ENCODE measurements at regions not wholly inside any gene's neighbourhood (a gene's known extent, or its start where the extent isn't known, plus 50 kb on each side); places are given as distances from the start of the nearest gene placed in this dataset.
"Not testable (repeated sequence)": the region's sequence is repeated elsewhere in the genome, so short reads cannot be mapped to it uniquely, and the experiment has no call there.

DNA sequence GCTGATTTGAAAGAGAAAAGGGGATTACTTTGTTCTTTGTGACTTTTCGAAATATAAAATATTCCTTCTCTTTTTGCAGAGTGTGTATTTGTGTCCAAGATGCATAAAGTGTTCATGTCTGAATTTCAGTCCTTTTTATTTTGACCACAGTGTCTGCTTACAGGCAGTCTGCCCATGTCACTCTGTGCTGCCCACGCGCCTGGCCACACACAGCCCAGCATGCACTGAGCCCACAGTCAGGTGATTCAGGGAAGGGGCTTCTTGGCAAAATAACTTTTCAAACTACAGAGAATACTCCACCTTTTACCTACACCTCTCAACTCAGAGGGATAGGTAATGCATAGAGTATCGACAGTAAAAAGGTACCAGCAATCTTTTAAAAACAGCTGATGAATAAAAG, 142.5 kb upstream of the TRPC4 start:
- DNase-seq (ENCODE audit: low read depth in 2 of 3, low spot score in 2 of 3), result no peak

DNA sequence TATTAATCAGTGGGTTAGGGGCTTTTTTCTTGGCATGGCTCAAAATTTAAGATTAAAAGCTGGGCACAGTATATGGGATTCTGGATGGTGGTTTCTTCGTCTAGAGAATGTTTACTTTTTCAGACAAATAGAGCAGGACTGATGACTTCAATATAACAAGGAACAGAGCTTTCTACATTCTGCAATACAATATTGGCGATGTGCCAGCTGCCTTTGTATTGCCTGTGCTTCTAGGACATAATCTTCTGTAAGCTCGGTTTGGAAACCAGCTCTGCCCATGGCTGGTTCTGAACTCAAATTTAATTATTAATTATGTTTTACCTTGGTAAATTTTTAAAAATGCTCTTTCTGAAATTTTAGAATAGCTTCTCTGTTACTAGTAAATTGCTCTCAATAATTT, 139.1 kb upstream of the TRPC4 start:
- no peak for DNase-seq (ENCODE audit: low read depth in 2 of 3, low spot score in 2 of 3)

DNA sequence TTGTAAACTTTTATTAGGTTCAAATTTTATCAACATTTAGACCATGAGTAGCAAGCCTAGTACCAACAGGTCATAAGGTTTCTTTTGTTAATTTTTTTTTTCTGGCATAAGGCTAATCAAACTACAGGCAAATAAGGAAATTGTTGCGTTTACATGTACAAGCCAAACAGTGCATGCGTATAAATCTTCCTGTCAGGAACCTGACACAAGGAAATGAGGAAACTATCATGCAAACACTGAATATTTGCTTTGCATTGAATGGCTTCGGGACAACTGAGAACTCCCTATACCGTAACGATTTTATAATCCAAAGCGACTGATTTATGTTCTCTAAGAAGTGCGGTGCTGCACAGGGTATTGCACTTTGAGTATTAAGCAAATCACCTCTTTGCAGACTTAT, 133.0 kb upstream of the TRPC4 start:
- DNase-seq (ENCODE audit: low read depth in 2 of 3, low spot score in 2 of 3), result no peak

DNA sequence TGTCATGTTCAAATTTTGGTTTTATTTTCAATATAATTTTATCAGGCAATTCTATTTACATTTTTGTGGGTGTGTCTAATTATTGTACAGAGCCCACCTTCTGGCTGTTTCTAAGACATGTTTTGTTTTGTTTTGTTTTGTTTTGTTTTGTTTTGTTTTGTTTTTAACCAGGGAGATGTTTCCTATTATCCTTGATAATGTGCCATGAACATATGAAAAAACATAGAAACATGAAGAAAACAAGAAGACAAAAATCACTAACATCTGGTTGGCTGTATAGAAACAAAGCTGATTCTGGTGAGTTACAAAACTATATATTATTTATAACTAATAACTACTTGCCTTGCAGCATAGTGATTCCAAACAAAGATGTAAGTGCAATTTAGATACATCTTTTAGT, 128.1 kb upstream of the TRPC4 start:
- no peak for DNase-seq (ENCODE audit: low read depth in 2 of 3, low spot score in 2 of 3)

DNA sequence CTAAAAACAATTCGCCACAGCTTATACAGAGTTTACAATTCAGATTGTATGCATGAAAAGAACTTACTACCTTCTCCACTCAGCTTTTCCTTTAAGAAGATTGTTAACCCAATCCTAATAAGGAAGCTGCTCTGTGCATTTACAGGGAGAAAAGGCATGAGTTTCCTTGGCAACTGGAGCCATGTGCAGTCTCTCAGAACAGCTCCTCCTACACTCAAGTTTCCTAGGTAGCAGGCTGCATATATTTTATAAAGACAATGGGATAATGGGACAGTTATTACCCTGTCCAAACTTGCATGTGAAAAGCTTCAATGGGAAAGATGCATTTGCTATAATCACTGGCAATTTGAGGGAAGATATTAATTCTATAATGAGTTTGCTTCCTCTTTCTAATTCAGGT, 125.5 kb upstream of the TRPC4 start:
- no peak for DNase-seq (ENCODE audit: low read depth in 2 of 3, low spot score in 2 of 3)

DNA sequence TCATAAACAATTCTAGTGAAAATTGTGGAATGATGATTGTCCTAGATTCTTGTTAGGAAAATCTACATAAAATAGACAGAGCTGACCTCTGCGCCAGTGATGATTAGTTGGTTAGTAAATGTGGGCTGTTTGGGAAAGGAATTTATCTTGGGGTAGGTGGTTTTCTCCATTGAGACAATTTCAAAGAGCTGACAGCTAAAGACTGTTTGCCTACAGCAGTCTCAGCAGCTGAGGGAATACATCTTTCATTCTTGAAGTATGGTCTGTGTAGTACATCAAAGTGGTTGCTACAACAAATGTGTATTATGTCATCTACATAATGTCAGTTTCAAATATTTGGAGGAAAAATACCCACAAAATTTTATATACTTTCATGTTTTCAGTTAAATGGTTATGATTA, 117.2 kb upstream of the TRPC4 start:
- DNase-seq (ENCODE audit: low read depth in 2 of 3, low spot score in 2 of 3), result no peak

DNA sequence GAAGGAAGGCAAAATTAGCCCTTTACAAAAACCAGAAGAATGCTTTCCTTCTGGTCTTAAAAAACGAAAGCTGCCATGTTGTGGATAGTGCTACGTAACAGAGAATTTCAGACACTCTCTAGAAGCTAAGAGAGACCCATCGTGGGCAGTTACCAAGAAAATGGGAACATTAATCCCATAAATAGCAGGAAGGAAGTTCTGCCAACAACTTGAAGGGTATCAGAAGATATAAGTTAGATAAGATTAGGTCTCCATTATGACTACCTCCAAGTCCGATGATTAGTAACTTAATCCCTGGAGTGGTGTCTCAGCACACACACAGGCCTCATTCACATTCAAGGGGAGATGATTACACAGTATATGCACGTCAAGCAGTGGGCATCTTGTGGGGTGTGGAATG, 115.7 kb upstream of the TRPC4 start:
- DNase-seq (ENCODE audit: low read depth in 2 of 3, low spot score in 2 of 3), result no peak

DNA sequence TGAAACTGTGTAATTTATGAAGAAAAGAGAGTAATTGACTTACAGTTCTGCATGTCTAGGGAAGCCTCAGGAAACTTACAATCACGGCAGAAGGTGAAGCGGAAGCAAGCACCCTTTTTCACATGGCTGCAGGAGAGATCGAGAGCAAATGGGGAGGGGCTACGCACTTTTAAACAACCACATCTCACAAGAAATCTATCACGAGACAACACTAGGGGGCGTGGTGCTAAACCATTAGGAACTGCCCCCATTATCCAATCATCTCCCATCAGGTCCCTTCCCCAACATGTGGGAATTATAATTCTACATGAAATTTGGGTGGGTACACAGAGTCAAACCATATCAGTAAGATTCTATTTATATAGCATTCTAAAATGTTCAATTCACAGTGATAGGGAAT, 114.8 kb upstream of the TRPC4 start:
- DNase-seq (ENCODE audit: low read depth in 2 of 3, low spot score in 2 of 3), result peak in 2 of 3 donors; percentile 1 to 3

DNA sequence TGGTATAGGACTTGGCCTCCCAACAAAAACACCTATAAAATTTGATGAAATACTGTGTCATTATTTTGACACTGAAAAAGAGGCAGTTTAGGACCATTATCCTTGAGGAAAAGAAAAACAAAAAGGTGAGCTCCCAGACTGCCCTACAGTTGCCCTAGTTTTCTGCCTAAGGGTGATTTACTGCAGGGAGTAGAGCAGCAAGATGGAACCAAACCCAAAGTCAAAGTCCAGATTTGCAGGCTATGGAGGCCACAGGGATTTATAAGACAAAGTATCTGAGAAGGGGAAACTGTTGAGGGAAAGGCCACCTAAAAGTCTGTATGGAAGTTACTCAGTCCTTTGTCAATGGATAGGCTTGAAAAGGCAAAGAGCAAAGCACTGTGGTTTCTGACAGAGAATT, 112.4 kb upstream of the TRPC4 start:
- no peak for DNase-seq (ENCODE audit: low read depth in 2 of 3, low spot score in 2 of 3)

DNA sequence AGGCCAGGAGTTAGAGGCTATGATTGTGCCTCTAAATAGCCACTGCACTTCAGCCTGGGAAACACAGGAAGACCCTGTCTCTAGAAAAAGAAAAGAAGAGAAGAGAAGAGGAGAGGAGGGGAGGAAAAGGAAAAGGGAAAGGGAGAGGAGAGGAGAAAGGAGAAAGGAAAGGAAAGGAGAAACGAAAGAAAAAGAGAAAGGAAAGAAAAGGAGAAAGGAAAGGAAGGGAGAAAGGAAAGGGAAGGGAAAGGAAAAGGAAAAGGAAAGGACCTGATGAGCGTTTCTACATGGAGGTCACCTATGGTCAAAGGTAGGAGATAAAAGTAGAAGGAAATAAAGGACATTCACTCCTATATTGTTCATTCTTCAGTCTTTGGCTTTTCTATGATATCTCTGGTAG, 109.1 kb upstream of the TRPC4 start:
- DNase-seq (ENCODE audit: low read depth in 2 of 3, low spot score in 2 of 3), result no peak

DNA sequence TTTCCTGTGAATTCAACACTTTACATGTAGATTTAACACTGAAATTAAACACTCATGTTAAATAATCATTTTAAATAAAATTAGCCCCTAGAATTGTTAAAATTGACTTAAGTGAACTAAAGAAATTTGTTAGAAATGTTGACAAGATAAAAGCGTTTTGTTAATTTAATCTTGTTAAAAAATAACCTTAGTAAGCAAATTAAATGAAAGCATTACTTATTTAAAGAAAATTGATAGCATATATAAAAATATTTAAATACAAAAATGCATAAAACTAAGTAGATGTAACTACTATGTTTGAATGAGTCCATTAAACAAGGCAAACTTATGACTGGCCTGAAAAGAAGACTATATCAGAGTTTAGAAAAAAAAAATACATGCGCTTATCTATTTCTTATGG, 99.0 kb upstream of the TRPC4 start:
- DNase-seq (ENCODE audit: low read depth in 2 of 3, low spot score in 2 of 3), result no peak

DNA sequence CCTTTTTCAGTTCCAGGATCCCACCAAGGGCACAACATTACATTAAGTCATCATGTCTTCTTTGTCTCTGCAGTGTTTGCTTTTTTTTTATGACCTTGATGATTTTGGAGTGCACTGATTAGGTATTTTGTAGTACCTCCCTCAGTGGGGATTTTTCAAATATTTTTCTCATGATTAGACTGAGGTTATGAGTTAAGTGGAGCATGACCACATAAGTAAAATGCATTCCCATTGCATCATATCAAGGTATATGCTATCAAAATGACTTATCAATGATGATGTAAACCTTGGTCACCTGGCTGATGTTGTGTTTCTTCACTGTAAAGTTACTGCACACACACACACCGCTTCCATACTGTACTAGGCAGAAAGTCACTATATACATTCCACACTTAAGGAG, 96.7 kb upstream of the TRPC4 start:
- no peak for DNase-seq (ENCODE audit: low read depth in 2 of 3, low spot score in 2 of 3)

DNA sequence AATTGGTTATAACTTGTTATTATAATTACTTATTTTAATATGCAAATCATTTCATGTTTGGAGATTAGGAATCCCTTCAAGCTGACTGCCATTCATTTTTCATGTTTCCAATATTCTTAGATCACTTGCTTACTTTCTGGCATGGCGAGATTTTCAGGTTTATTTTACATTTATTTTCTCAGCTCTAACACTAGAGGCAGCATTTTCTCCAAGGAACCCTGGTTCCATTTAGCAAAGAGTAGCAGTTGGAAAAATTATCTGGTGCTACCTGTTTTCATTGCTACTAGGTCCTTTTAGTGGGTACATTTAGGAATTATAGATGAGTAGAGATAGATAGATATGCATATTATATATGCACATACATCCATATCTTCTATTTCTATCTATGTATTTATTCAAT, 90.9 kb upstream of the TRPC4 start:
- DNase-seq (ENCODE audit: low read depth in 2 of 3, low spot score in 2 of 3), result no peak

DNA sequence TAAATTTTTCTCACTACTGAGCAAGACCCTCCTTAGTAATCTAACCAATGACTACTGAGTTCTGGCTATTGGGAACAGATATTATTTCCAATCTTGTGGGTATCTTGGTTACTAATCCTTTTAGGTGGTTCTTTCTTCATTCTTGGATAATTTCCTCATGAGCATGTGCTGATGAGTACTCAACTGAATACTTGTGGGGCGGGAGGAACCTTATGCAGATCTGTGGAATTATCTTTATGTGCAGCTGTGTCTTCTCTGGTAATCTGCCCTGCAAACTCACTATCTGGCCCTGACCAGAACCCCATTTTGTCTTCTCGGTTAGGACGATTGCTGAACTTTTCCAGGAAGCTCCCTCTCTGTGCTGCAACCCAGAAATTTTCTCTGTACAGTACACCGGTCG, 89.7 kb upstream of the TRPC4 start:
- DNase-seq (ENCODE audit: low read depth in 2 of 3, low spot score in 2 of 3), result peak in 1 of 3 donors; percentile 0

DNA sequence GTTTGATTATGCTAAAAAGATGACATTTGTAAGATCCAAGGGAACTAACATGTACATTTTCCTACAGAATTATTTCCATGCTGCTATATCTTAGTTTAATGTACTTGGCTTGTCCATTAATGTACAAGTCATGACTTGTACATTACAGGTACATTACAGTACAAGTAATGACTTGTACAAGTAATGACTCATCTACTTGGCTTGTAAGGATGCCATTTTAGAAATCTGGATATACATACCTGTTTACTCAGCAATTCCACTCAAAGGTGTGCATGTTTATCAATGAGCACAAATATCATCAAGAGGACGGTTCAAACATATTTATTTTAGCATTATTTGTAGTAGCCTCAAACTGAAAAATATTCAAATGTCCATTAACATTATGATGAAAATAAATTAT, 87.0 kb upstream of the TRPC4 start:
- DNase-seq (ENCODE audit: low read depth in 2 of 3, low spot score in 2 of 3), result no peak

DNA sequence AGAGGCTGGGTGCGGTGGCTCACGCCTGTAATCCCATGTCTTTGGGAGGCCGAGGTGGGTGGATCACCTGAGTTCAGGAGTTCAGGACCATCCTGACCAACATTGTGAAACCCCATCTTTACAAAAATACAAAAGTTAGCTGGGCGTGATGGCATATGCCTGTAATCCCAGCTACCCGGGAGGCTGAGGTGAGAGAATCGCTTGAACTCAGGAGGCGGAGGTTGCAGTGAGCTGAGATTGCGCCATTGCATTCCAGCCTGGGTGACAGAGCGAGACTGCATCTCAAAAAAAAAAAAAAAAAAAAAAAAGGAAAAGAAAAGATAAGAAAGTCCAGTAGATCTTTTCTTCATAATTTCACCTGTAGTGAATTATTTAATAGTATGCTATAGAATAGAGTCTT, 85.0 kb upstream of the TRPC4 start:
- DNase-seq (ENCODE audit: low read depth in 2 of 3, low spot score in 2 of 3), result not testable (repeated sequence)

DNA sequence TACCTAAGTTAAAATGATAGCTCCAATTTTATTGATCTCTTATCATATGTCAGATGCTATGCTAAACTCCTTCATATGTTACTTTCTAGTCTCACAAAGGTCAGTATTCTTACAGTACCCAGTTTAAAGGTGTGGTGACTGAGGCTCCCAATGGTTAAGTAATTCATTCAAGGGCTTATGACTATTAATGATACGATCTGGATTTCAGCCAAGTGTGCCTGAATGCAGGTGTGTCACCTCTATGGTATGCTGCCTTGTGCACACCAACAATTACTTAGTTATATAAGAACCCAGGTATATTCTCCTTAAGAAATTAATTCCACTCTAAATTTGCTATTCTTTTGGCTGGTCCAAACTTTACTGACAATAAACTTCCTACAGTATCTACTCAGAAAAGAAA, 84.6 kb upstream of the TRPC4 start:
- no peak for DNase-seq (ENCODE audit: low read depth in 2 of 3, low spot score in 2 of 3)

DNA sequence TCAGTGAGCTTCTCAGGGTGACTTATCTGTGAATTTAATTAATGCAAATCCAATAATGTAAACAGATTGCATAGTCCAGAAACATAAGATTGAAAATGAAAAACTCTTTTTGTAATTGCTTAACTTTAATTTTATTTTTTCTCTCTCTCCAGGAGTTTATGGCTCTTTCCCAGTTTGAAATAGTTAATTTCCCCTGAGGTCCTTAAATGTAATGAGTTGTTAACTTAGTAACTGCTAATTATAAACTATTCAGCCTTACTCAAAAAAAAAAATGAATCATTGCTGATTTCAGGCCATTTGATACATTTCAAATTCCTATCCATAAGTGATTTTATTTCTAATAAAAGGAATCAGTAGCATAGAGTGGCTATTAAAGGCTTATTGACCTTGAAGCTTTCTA, 84.1 kb upstream of the TRPC4 start:
- no peak for DNase-seq (ENCODE audit: low read depth in 2 of 3, low spot score in 2 of 3)

DNA sequence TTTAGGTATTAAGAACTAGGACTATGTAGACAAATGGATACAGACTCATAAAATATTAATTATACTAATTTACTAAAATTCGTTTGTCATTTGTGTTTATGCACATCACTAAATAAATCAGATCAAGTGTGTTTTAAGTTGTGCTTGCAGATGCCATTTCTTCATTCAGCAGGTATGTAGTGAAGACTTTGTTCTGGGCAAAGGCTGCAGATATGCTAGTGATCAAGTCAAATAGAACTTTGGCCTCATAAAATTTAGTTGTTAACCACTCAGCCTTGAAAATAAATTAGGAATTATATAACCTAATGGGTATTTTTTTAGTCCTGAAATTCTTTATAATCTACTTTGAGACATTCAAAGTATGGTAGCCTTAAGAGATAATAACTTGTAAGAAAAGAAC, 80.4 kb upstream of the TRPC4 start:
- no peak for DNase-seq (ENCODE audit: low read depth in 2 of 3, low spot score in 2 of 3)

DNA sequence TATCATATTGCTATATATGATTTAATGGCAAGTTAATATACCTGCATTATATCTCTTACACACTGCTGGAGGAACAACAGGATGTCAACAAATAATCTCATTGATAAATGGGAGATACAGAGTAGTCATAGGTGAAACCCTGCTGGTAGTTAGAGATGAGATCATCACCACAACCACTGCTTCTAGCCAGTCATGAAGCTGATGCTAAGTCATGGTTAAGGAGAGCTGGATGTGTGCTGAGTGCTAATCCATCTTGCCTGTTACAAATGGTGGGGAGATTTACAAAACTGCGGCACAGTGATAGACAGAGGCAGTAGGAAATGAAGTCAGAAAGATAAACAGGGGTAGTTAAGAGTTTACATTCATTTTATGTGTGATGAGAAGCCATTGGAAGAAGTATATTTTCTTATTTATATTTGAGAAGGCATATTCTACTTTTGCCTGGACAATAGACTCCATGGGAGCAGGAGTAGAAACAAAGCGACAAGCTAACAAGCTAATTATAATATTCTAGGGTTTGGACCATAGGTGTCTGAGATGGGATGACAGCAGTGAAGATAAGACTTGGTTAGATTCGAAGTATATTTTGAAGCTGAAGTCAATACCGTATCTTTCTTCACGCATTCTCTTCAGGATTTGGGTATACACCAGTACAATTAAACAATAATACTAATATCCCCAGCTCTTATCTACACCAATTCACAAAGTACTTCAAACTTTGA, 78.0 kb upstream of the TRPC4 start:
- DNase-seq (ENCODE audit: low read depth in 2 of 3, low spot score in 2 of 3), result no peak

DNA sequence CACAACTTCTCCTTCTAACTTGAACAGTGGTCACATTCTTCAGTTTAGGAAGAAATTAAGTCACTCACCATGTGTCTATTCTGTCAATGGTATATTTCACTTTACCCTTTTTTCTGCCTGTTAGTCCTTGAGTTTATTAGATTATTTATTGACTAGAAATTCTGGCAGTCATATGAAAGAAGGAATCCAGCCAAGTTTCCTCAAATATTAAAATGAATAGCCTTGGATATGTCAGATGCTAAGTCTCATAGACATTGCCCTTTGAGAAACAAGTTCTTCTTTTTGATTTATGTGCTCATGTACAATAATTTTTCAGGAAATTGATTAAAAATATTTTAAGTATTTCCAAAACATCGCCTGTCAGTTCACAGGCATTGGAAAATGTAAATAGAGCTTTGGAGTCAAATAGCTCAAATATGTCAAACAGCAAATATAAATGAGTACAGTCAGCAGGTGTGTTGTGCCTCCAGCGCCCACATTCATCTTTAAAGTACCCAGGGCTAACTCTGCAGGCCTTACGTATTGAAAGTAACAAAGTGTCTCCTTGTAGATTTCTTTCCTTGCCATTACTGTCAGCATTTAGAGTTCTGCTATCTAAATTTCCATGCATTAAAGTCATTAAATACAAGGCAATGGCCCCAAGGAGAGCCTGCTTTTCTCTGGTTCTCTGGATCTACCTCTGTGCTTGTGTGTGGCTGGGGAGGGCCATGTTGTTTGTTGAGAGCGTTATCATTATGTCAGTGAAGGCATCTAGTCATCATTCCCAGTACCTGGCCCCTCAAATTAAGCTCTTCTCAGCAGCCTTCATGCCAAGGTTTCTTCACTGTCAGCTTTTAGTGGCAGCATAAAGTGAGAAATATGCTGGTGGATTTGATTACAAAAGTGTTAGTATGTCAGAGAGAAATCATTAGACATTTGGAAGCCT, 76.3 kb upstream of the TRPC4 start:
- DNase-seq (ENCODE audit: low read depth in 2 of 3, low spot score in 2 of 3), result no peak

DNA sequence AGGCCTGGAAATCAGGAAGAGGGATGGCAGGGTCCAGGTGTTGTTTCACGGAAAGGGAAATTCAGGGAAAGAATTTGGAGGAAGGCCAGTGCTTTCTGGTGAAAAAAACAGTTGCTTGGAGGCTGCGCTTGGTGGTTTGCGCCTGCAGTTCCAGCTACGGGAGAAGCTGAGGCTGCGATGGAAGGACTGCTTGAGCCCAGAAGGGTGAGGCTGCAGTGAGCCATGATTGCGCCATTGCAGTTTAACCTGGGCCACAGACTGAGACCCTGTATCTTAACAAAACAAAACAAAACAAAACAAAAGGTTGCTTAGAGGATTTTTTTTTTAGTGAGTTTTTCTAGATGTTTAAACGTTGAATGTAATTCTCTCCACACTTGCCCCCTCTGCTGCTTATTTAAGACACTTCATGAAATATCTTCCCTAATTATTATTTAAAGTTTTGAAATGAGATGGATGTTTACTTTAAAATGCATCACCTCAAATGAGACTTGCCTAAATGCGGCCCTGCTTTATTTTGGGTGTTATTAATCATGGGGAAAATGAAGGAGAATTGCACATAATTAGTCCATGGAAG, 75.4 kb upstream of the TRPC4 start:
- DNase-seq (ENCODE audit: low read depth in 2 of 3, low spot score in 2 of 3), result no peak
